HepG2 (cell line): ENCODE measurements at regions not wholly inside any gene's neighbourhood (a gene's known extent, or its start where the extent isn't known, plus 50 kb on each side); places are given as distances from the start of the nearest gene placed in this dataset.
"Not testable (repeated sequence)": the region's sequence is repeated elsewhere in the genome, so short reads cannot be mapped to it uniquely, and the experiment has no call there.

ENCODE experiments used
- ATAC-seq: fragments of 200-7000 bp; cut with Tn5 transposase; 3 replicates; pipeline ENCODE4 v1.9.1; 2020; ENCODE audit warnings: mild to moderate bottlenecking, moderate library complexity
- BruUV-seq: library from RNA; stranded (reverse); fragments of 400-500 nt; replicated peaks from 2 replicates; lab custom pipeline; 2021; lab: Mats Ljungman, UMichigan
- CTCF ChIA-PET: fragments of 300-600 bp; formaldehyde crosslinking; extraction: SDS; loops from one replicate; lab custom pipeline; 2021; ENCODE audit warnings: low total read pairs, inconsistent platforms, low intra/inter-chr PET ratio; lab: Yijun Ruan, JAX
- POLR2A ChIA-PET: fragments of 350-600 bp; sonication (Branson Sonifier 250); formaldehyde crosslinking; loops from one replicate; lab custom pipeline; 2020; ENCODE audit warnings: antibody characterized with exemption, inconsistent platforms; lab: Yijun Ruan, JAX
- DNase-seq: peaks from one replicate; pipeline ENCODE4 v3.0.0-alpha.2; 2015; ENCODE audit warnings: low spot score
- FAIRE-seq: peaks from 3 replicates; lab custom pipeline; 2011; peaks lifted over from hg19 to GRCh38; lab: Jason Lieb, UNC
- H2AFZ ChIP-seq: one replicate; pipeline ENCODE4 v1.6.1; 2011; ENCODE audit warnings: low read length, inconsistent platforms
- H3K27ac ChIP-seq: fragments of 300-600 bp; 3 replicates; pipeline ENCODE4 v1.8.0; 2011; ENCODE audit warnings: mixed run types, mild to moderate bottlenecking, mixed read lengths, low read length, inconsistent platforms; ENCODE audit not compliant: insufficient read depth; ENCODE audit errors: extremely low read length
- H3K27me3 ChIP-seq, 2 experiments: fragments of 200-600 bp in 1 of 2; 2 replicates in 1 of 2; 3 replicates in 1 of 2; pipeline versions ENCODE4 v1.6.0 to v1.8.0; 2011; ENCODE audit warnings: low read length in 2 of 2, mild to moderate bottlenecking in 2 of 2, moderate library complexity in 2 of 2, inconsistent platforms in 1 of 2; ENCODE audit not compliant: insufficient read depth in 2 of 2, control insufficient read depth in 1 of 2
- H3K36me3 ChIP-seq, 2 experiments: fragments of 200-600 bp in 1 of 2; replicated peaks in 1 of 2; 2 replicates in 1 of 2; 3 replicates in 1 of 2; pipeline versions ENCODE4 v1.5.1 to v1.8.0; 2011; ENCODE audit warnings: low read length in 2 of 2, inconsistent platforms in 1 of 2; ENCODE audit not compliant: insufficient read depth in 2 of 2, control insufficient read depth in 1 of 2
- H3K4me1 ChIP-seq: 2 replicates; pipeline ENCODE4 v1.5.1; 2012; ENCODE audit warnings: low read length, inconsistent platforms; ENCODE audit not compliant: insufficient read depth
- H3K4me2 ChIP-seq: 2 replicates; pipeline ENCODE4 v1.6.0; 2011; ENCODE audit warnings: low read depth, low read length, inconsistent platforms
- H3K4me3 ChIP-seq, 3 experiments: fragments of 200-600 bp in 1 of 3; sonication (generic), shearing (Covaris generic) in 1 of 3; replicated peaks in 1 of 3; 2 replicates each; pipeline ENCODE4 v1.5.1; 2011 to 2016; ENCODE audit warnings: low read length in 3 of 3, inconsistent platforms in 2 of 3, low read depth in 2 of 3, mild to moderate bottlenecking in 2 of 3, control low read depth in 1 of 3, mixed read lengths in 1 of 3; ENCODE audit not compliant: insufficient read depth in 1 of 3
- H3K79me2 ChIP-seq: one replicate; pipeline ENCODE4 v1.6.1; 2011; ENCODE audit warnings: low read length, inconsistent platforms; ENCODE audit not compliant: insufficient read depth
- H3K9ac ChIP-seq: 2 replicates; pipeline ENCODE4 v1.6.0; 2011; ENCODE audit warnings: mild to moderate bottlenecking, low read depth, low read length, inconsistent platforms; ENCODE audit not compliant: insufficient read depth
- H3K9me3 ChIP-seq: 2 replicates; pipeline ENCODE4 v1.5.1; 2012; ENCODE audit warnings: mild to moderate bottlenecking, low read length
- H4K20me1 ChIP-seq: 2 replicates; pipeline ENCODE4 v1.6.0; 2011; ENCODE audit warnings: inconsistent platforms, mild to moderate bottlenecking, low read length, moderate library complexity; ENCODE audit not compliant: insufficient read depth
- ATF4 ChIP-seq, 2 experiments: fragments of 450-650 bp in 1 of 2; sonication (generic) in 1 of 2; formaldehyde crosslinking; IDR thresholded peaks; 2 replicates each; pipeline versions ENCODE4 v1.5.0 to v1.8.0; 2020 to 2022; ENCODE audit warnings: mild to moderate bottlenecking in 1 of 2, missing genetic modification reagents in 1 of 2
- RBM39 ChIP-seq: fragments of 200-400 bp; formaldehyde crosslinking; IDR thresholded peaks from one replicate; pipeline ENCODE4 v1.6.1; 2018; ENCODE audit warnings: antibody characterized with exemption, mild to moderate bottlenecking, low read depth, low read length; ENCODE audit not compliant: poor library complexity, severe bottlenecking
- ZNF484 ChIP-seq: sonication (generic); formaldehyde crosslinking; IDR thresholded peaks from 2 replicates; pipeline ENCODE4 v1.5.1; 2020; ENCODE audit warnings: mild to moderate bottlenecking, low read depth, missing genetic modification reagents, borderline replicate concordance
- WGBS: methylation state at CpG from one replicate; pipeline ENCODE4 v1.1.6; 2017; ENCODE audit warnings: low lambda C conversion rate; 5-methylcytosine and 5-hydroxymethylcytosine counted together
- in situ Hi-C: cut with HindIII; loops from 2 replicates; pipeline ENCODE4 v1.10.0; 2017; ENCODE audit warnings: low pct_unique_long_range_greater_than_20kb; ENCODE audit not compliant: extremely low pct_ligation_motif_present
- intact Hi-C: fragments of 100-400 bp; cut with micrococcal nuclease; formaldehyde crosslinking; loops from one replicate; pipeline ENCODE4 v1.10.0; 2022; ENCODE audit not compliant: unreplicated experiment
- TF ChIP-seq, protein P1 (sequence below): sonication (generic); formaldehyde crosslinking; IDR thresholded peaks from 2 replicates; pipeline ENCODE4 v1.8.1; 2023; ENCODE audit warnings: missing genetic modification reagents, mild to moderate bottlenecking, borderline replicate concordance
- TF ChIP-seq, protein P2 (sequence below), 2 experiments: fragments of 450-650 bp in 1 of 2; sonication (generic) in 1 of 2; formaldehyde crosslinking in 1 of 2; IDR thresholded peaks; 2 replicates each; pipeline versions ENCODE4 v1.6.1 to v1.8.0; 2016 to 2022; ENCODE audit warnings: antibody characterized with exemption in 1 of 2, mild to moderate bottlenecking in 1 of 2, missing genetic modification reagents in 1 of 2

DNA sequence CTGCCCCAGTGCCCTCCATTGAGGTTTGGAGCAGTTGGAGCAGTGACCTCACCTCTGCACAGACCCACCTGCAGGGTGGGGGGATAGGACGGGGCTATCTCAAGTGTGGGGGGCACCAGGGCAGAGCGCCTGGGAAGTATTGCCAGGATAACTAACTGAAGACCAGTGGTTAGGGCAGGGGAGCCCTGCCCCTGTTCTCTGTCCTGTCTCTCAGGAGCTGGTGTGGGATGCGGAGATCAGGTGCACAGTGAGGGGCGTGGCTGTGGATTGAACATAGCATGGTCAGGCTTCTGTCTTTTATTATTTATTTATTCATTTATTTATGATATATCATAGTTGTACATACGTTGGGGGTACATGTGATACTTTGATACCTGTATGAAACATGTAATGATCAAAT, 256.6 kb downstream of the GADD45G start:
- intact Hi-C loops, H3K36me3 ChIP-seq, DNase-seq: not testable (repeated sequence)

GRCh38 chr9:89862316-89862715, 257.5 kb downstream of the GADD45G start:
- no peak overlapping the region for H3K9ac ChIP-seq
- H2AFZ ChIP-seq, result no peak overlapping the region
- FAIRE-seq, result no peak
- no peak overlapping the region for H3K4me2 ChIP-seq
- peaks cover 0 to 1% of the 10 kb centered on the region in 2 experiments; a peak in 1 of 5 replicates for H3K27me3 ChIP-seq
- 8% methylated on average over 4 of the region's 4 CpGs for WGBS
- no peak for ATAC-seq
- no peaks in the 10 kb centered on the region for H3K4me1 ChIP-seq
- no TSS peak for BruUV-seq
- CTCF ChIA-PET, result no interaction called here
- H3K27ac ChIP-seq, result no peak overlapping the region
- H3K79me2 ChIP-seq, result no peaks in the 10 kb centered on the region
- H4K20me1 ChIP-seq, result no peaks in the 10 kb centered on the region
- no peak overlapping the region for H3K4me3 ChIP-seq
- POLR2A ChIA-PET, result no interaction called here
- in situ Hi-C loops (no loop called here), intact Hi-C loops (no loop called here)
- no peaks in the 10 kb centered on the region for H3K36me3 ChIP-seq
- no peaks in the 10 kb centered on the region for H3K9me3 ChIP-seq
- no peak for DNase-seq
- no peak for TF ChIP-seq ATF4 (CRISPR knock-in tag; IDR thresholded peaks at IDR 0.05)
- TF ChIP-seq, protein P1, sequence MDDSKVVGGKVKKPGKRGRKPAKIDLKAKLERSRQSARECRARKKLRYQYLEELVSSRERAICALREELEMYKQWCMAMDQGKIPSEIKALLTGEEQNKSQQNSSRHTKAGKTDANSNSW (CRISPR knock-in tag), result no peak
- no peak for TF ChIP-seq RBM39
- TF ChIP-seq, protein P2, sequence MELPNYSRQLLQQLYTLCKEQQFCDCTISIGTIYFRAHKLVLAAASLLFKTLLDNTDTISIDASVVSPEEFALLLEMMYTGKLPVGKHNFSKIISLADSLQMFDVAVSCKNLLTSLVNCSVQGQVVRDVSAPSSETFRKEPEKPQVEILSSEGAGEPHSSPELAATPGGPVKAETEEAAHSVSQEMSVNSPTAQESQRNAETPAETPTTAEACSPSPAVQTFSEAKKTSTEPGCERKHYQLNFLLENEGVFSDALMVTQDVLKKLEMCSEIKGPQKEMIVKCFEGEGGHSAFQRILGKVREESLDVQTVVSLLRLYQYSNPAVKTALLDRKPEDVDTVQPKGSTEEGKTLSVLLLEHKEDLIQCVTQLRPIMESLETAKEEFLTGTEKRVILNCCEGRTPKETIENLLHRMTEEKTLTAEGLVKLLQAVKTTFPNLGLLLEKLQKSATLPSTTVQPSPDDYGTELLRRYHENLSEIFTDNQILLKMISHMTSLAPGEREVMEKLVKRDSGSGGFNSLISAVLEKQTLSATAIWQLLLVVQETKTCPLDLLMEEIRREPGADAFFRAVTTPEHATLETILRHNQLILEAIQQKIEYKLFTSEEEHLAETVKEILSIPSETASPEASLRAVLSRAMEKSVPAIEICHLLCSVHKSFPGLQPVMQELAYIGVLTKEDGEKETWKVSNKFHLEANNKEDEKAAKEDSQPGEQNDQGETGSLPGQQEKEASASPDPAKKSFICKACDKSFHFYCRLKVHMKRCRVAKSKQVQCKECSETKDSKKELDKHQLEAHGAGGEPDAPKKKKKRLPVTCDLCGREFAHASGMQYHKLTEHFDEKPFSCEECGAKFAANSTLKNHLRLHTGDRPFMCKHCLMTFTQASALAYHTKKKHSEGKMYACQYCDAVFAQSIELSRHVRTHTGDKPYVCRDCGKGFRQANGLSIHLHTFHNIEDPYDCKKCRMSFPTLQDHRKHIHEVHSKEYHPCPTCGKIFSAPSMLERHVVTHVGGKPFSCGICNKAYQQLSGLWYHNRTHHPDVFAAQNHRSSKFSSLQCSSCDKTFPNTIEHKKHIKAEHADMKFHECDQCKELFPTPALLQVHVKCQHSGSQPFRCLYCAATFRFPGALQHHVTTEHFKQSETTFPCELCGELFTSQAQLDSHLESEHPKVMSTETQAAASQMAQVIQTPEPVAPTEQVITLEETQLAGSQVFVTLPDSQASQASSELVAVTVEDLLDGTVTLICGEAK (IDR thresholded peaks at IDR 0.05), result no peak
- TF ChIP-seq, protein P2 (CRISPR knock-in tag; IDR thresholded peaks at IDR 0.05), result no peak
- no peak for TF ChIP-seq ZNF484 (CRISPR knock-in tag)

More for the DNA sequence above, 256.6 kb downstream of the GADD45G start:
- H3K79me2 ChIP-seq, H3K27ac ChIP-seq, H3K27me3 ChIP-seq, H3K4me2 ChIP-seq, POLR2A ChIA-PET, in situ Hi-C loops, H3K4me3 ChIP-seq, BruUV-seq, H3K9ac ChIP-seq, H2AFZ ChIP-seq, H4K20me1 ChIP-seq, CTCF ChIA-PET, H3K9me3 ChIP-seq, ATAC-seq, H3K4me1 ChIP-seq, FAIRE-seq: not testable (repeated sequence)
- 9% methylated on average over 5 of the region's 5 CpGs for WGBS
